HT-29 (cell line): ENCODE measurements at regions not wholly inside any gene's neighbourhood (a gene's known extent, or its start where the extent isn't known, plus 50 kb on each side); places are given as distances from the start of the nearest gene placed in this dataset.
"Not testable (repeated sequence)": the region's sequence is repeated elsewhere in the genome, so short reads cannot be mapped to it uniquely, and the experiment has no call there.

Experiments used
- DNase-seq: peaks from one replicate; pipeline ENCODE4 v3.0.0-alpha.2; 2015; ENCODE audit warnings: low spot score

DNA sequence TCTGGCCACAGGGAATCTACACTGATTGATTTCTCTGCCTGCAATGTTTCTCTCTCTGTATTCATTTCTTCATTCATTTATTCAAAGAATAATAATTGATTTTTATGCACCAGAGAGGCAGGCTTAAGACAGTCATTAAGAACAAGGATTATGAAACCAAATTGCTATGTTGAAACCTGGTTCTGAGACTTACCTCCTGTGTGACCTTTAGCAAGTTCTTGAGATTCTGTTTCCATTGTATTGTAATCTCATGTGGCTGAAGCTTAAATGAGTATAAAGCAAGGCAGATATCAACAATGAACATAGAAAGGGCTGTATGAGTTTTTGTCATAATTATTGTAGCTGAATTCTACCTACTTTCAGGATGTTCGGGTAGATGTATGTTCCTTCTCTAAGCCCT is 129.6 kb upstream of the GRIA1 start:
- no peak for DNase-seq

DNA sequence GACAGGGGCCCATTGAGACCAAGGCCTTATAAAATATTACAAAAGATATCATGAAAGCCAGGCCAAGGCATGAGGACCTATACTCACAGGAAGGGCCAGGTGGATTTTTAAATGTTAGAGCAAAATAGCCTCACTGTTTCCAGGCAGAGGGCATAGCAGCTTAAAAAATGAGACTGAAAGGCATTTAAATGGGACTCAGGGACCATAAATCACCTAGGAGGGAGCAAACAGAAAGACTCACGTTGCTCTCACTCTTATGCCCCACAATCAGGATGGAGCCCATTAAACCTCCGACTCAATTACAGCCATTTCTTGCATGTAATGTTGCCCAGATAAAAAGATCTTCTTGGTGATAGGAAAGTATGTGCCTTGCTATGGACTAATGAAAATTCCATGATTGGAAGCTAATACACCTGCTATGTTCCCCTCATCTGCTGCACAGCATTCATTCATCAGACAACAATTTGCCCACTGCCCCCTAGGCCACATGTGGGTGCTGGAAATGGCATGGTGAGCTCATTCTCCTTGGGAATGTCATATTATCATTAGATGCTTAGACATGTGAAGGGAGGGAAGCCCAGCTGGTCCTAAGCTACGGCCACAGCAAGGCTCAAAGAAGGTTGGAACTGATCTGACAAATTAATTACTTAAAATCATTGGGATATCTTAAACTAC is 128.6 kb upstream of the GRIA1 start:
- DNase-seq = no peak

DNA sequence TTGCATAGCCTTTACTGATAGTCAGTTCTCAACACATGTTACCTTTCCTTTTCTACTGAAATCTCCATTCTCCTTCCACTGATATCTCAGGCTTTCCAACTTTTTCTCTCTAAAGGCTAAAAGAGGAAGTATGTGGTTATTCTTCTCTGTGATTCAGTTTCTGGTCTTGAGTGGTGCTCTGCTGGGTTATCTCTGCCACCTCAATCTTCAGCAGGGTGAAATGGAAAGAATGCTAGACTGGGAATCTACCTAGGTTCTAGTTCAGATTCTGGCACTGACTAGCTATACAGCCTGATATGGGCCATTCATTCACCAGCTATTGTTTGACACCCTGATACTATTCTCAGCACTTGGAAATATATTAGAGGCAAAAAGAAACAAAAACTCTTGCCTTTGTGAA is 124.9 kb upstream of the GRIA1 start:
- no peak for DNase-seq

DNA sequence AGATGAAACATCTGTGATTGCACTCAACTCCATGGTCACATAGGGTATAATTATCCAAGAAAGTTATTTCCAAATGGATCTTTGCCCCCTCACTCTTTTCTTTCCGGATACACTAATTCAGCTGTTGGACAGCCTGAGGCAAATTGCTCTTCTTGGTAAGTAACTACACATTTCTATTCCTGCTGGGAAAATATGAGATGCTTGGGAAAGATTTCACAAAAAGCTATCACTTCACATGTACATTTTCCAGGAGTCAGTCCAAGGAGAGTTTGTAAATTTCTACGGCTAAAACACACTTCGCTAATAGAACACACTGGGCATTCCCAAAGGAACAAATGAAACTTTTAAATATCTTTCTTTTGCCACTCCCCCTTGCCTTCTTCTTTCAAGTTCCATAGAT is 123.0 kb upstream of the GRIA1 start:
- no peak for DNase-seq

DNA sequence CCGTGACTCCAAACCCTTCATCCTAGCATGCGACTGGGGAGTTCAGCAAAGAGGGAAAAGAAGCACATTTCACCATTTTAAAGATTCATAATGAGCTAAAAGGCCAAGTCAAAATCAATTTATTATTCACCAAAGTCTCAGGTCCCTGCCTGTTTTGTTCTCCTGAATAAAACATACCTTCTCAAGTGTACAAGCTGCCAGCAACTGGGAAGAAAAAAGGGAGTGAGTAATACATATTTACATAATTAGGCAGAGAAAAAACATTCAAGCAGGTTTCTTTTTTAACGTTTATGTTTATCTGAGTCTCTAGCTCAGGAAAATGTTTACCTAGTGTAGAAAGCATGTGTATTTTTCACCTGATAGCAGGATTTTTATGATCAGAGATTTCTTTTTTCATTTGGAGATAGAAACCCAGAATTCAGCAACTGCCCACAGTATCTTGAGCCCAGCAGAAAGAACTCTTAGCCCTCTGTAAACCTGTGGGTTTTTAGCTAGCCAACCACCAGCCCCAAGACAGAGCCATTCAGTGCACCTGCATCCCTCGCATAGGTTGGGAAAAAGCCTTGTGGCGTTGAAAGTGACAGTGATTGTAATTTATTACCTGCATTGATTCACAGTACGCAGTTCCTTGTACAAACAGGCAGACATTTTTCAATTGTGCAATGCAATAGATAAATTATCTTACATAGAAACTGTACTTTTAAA is 117.9 kb upstream of the GRIA1 start:
- no peak for DNase-seq

DNA sequence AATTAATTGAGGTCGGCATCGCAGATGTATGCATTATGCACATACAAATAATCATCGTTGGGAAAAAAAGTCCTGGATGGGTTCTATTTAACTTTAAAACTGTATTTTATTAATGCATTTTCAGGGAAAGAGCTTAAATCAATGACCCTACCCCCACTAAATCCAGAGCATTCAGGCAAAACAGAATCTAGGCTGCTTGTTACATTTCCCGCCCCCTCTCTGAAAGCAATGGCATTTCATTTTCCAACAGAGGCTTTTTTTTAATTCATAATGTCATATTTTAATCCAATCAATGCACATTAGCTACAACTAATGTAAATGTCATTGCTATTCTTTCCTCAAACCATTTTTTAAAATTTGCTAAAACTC is 117.4 kb upstream of the GRIA1 start:
- no peak for DNase-seq

DNA sequence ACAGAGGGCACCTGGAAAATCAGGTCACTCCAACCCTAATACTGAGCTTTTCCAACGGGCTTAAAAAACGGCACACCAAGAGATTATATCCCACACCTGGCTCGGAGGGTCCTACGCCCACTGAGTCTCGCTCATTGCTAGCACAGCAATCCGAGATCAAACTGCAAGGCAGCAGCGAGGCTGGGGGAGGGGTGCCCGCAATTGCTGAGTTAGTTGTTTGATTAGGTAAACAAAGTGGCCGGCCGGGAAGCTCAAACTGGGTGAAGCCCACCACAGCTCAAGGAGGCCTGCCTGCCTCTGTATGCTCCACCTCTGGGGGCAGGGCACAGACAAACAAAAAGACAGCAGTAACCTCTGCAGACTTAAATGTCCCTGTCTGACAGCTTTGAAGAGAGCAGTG is 108.8 kb upstream of the GRIA1 start:
- not testable (repeated sequence) for DNase-seq

DNA sequence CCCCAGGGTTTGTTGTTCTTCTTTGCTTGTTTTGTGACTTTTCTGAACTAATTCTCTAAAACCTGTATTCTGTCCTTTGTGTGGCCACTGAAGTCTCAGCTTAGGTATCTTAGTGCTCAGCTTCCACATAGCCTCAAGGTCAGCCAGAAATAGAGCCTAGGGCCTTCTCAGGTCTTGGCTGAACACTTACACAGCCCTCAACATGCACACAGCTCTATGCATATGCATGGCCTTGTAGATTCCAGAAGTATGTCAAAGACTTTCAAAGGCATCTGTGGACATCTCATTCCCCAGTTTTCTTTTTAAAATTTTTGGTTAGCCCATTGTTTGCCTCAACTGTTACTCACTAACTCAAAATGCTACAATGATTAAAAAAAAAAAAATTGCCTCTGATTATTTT is 99.9 kb upstream of the GRIA1 start:
- no peak for DNase-seq

DNA sequence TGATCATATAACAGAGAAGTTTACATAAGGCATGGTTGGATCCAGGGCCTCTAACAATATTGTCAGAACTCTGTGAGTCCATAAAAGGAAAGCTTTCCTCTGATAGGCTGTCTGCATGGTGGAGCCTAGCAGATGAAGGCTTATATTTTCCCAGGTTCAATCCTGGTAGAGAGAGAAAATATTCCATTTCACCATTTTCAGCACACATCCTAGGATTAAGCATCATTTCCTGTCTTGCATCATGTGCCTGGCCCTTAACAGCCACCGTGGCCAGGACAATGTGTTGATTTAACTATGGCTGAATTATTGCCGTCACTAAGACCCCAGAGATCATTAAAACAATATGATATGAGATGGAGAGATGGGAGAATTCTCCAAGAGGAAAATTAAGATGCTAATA is 90.9 kb upstream of the GRIA1 start:
- DNase-seq = no peak

DNA sequence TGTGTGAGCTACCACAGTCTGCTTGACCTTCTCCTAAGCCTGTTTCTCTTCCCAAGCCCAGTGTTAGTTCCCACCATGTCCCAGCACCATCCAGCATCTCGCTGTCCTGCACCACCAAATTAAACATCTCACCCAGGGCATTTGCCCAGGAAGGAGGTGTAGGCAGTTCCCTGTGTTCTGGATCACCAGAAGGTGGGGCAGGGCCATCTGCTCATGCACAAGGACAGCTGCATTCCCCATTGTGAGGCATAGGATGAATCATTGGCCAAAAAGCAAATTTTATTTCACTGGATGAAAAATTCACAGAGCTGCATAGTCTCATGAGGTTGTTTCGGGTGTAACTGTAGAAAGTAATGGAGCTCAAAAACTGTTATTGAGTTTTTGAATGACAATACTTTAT is 89.5 kb upstream of the GRIA1 start:
- no peak for DNase-seq

DNA sequence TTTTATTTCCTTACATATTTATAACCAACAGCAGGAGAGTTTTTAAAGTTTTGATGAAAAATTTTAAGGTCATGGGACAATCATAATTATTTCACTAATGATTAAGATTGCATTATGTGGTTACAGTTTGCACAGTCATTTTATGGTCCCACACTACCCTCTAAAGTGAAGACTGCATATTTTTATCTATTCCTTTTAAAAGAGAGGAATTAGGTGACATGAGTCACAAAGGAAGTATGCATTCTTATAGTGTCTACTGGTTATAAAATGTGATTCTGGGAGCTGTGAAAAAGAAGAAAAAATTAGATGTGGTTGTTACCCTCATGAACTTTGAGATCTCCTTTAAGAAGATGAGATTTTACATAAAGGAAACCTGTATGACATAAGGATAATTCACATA is 87.9 kb upstream of the GRIA1 start:
- DNase-seq = no peak

DNA sequence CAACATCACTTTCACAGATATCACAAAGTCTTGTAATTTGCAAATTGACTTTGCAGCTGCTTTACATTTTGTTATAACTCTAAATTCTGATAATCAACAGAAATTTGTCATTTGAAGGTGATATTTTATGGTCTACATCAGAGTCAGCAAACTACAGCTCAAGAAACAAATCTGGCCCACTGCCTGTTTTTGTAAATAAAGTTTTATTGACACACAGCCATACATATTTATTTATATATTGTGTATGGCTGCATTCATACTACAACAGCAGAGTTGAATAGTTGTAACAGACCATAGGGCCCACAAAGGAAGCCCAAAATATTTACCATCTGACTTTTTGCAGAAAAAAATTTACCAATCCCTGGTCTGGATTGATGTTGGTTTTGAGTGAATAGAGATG is 87.0 kb upstream of the GRIA1 start:
- no peak for DNase-seq

DNA sequence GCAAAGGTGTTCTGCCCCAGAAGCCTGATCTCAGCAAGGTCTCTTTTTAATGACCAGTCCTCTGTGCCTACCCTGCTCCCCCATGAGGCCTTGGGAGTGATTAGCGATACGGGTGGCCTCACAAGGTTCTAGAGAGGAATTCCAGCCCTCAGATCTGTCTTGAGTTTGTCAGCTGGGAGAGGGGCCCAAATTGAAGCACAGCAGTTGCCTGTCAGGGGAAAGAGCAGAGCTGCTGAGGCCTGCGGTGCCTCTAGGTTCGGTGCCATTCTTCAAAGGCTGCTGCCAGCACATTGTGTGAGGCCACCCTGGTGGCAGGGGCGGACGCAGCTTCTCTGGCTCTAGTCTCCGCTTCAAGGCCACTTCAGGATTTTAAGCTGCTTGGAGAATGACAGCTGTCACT is 85.7 kb upstream of the GRIA1 start:
- no peak for DNase-seq

DNA sequence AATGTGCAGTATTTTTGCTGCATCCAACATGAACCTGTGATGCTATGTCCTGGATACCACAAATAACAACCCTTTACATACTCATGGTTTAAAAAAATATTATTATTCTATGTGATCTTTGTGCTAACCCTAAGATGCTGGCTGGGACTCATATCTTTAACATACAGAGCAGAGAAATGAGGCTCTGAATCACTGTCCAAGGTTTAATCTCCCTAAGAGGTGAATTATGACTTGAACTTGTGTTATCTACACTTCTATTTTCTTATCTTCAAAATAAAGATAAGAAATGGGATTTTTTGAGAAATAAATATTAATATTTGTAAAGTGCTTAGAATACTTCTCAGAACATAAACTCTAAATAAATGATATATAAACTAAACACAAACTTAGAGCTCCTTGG is 68.8 kb upstream of the GRIA1 start:
- no peak for DNase-seq

DNA sequence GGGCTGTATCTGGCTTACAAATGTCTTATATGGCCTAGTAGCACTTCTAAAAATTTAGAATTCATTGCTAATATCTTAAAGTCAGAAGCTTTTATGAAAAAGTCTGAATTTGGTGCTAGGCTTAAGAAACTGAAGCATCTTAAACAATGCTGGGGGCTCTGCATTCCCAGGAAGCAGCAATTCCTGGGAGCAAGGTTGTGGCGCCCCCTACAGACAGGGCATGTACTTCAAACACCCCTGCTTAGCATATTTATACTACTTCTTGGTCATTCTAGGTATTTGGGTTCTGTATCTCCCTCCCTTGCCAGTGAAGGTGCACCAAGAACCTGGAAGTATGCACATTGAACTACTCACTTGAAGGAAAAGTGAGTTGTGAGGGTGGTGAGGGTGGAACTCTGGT is 64.6 kb upstream of the GRIA1 start:
- no peak for DNase-seq

DNA sequence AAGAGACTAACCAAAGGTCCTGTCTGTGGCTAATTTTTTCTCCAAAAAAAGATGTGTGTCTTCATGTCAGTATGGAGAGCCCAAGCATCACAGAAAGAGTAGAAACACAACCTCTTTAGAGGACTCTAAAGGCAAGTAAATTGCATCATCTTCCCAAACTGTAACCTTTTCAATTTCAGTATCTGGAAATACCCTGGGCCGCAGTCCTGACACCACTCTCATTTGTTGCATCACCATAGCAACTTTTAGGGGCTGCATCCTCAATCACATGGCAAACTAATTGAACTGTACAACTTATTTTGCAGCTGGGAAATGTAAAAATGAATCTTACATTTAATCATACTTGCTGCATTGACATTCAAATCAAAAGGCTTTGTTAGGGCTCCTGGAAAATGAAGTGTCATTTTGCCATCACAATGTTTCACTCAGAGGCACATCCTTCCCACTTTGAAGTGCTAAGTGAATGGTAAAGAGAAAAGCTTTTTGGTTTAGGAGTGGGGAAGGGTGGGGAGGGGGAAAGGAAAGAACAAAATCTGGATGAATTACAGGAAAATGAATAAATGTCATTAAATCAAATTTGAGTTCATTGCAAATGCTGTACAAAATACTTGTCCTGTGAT is 60.6 kb upstream of the GRIA1 start:
- no peak for DNase-seq

DNA sequence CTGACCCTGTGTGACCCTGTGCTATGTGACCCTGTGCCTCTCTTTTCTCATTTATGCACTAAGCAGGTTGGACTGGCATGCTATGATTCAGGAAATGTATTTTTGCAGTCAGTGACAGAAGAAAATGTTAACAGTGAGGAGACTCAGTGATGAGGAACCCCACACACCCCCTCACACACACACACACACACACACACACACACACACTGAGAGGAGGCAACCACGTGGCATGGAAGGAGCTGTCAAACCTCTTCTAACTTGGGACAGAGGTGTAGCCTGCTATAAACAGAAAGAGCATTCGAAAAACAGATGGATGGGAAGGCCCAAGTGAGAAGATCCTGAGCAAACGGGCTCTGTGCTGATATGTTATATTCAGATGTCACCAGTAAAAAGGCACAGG is 57.9 kb upstream of the GRIA1 start:
- no peak for DNase-seq

DNA sequence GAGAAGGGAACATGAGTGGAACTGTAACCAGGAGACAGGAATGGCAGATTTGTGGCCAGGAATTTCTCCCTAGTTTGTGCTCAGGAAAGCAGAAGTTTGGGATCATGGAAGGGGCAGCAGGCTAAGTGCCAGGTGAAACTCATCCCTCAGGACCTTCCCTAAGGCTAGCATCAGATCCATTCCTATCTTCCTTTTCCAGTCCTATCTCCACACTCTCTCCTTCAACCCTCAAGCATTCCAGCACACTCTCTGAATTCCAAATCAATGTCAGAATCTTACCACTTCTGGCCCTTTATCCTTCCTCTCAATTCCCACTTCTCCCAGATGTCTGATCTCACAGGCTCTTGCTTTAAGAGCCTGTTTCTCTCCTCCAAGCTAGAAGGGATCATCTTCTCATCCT is 53.2 kb upstream of the GRIA1 start:
- DNase-seq = no peak

DNA sequence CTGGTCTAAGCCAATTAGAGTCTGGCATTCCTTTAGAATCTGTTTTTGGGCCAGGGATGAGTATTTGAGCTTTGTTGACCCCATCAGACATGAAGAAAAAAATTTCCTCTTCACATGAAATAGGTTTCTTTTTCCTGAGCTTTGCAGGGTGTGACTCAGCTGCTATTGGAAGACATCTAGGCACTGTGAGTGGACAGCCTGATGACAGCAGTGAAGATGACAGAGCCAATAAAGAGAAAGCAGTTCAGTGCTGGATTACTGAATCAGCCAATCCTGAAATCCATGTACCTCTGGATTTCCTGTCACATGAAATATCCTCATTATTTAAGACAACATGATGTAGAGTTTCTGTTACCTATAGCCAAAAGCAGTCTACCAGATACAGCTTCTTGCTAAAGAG is 51.3 kb upstream of the GRIA1 start:
- no peak for DNase-seq
